Suppressor macrophage (primary cell): ENCODE measurements at regions not wholly inside any gene's neighbourhood (a gene's known extent, or its start where the extent isn't known, plus 50 kb on each side); places are given as distances from the start of the nearest gene placed in this dataset.
"Not testable (repeated sequence)": the region's sequence is repeated elsewhere in the genome, so short reads cannot be mapped to it uniquely, and the experiment has no call there.

Experiments used
- DNase-seq, 4 experiments: peaks; one replicate each; pipeline ENCODE4 v3.0.0-alpha.2; 2020 to 2022

DNA sequence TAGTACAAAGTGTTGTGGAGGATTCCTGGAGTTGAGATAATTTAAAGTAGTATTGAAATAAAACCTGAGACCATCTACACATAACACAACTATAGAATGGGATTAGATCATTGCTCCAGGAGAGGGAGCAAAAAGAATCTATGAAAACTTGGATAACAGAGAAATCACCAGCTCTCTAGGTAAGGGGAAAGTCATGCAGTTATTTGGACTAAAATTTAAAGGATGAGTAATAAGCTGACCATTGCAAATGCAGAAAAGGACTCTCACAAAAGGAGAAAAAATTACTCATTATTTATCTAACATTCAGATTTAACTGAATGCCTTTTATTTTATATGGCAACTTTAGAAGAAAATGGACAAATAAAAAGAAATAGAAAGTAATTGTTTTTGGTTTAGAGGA, 1399.8 kb upstream of the ACVR2A start:
- DNase-seq: no peak

DNA sequence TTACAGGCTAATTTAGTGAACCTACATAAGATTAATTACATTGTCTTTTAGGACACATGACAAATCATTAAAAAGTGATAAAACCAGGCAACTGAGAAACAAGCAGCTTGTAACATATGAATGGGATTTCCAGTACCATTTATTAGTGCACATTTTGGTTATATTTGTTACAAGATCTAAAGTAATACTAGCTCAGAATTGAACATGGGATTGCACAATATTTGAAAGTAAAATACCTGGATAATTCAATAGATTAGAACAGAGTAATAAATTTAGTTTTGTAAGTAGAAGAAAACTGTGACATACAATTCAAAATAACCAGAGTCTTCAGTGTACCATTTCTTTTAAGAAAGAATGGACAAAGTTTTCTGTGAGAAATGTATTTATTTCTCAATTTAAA, 1400.7 kb upstream of the ACVR2A start:
- DNase-seq: no peak

DNA sequence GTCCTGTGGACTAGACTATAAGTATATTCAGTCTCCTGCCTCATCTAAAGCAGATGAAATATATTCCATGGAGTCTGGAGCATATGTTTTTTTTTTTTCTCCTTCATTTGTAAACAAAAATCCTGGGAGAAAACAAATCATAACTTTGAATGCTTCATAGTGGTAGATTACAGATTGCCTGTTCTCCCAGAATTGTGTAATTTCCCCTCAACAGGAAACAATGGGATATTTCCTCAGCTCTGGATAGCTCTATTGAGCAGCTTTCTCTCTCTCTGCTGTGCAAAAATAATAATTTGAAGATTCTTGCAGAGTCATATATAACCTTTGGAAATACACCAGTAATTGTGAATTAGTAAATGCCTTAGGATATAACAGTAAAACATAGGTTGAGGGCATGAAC, 1406.6 kb upstream of the ACVR2A start:
- DNase-seq: no peak

DNA sequence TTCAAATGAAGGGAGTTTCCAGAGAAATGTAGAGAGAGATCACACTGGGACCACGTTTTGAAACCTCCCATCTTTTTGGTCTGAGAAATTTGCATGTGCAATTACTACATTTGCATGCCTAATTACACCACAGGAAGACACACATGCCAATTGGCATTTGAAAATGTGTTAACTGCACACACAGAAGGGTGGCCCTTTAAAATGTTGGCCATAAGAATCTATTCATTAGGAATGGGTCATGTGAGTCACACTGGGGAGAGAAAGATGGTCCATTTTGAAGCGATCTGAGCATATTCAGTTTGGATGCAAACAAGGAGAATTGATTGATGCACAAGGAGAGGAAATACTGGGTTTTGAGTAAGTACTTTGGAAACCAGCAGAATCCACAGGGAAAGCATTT, 1407.1 kb upstream of the ACVR2A start:
- DNase-seq: no peak

DNA sequence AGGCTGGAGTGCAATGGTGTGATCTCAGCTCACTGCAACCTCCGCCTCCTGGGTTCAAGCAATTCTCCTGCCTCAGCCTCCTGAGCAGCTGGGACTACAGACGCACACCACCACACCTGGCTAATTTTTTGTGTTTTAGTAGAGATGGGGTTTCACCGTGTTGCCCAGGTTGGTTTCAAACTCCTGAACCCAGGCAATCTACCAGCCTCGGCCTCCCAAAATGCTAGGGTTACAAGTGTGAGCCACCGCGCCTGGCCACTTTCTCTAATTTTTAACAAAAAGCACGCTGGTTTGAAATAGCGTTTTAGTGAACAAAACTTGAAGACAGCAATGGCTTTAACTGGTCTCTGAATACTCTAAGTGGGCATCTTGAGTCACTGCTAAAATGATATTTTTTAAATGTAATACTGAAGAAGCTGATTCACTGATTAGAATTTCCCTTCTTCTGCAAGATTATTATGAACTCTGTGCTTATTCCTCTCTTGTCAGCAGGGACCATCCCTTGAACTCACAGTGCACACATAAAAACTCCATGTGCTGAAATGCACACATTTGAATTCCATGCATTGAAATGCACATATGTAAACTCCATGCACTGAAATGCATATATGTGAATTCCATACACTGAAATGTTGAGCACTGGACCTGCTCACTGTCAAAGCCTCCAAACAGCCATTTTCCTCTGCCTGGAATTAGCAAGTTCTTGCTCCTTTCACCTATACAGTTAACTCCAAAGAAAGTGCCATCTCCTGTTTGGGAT, 1411.5 kb upstream of the ACVR2A start:
- no peak for DNase-seq

DNA sequence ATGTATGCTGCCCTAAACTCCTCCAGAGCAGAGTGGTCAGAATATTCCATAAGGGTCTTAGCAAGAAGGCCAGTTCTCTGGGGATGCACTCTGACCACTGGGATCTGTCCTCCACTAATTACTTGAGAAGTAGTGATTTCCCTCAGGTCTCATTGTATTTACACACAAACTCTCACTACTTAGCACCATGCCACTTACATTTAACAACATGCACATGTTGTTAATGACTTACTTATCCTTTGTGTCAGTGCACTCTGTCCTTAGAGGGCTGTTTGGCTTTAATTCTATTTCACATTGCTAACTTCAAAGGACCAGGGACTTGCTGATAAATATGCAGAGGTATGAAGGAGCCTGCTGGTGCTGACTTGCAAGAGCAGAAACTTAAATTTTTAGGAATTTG, 1415.5 kb upstream of the ACVR2A start:
- no peak for DNase-seq

DNA sequence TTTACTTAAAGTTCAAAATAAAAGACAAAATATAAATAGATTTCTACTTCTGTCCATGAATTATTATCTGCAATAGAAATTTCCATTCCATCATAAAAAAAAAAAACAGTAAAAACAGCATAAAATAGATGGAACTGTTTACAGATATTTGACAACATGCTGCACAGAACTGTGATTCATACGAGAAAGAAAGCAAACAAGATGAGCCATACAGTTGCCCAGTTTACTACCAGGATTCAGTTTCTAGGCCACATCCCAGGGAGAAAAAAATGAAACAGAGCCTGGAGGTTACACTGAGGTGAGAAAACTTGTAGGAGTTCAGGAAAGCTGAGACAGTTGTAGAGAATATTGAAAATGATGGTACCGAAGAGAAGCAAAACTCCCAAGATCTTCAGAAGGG, 1426.9 kb upstream of the ACVR2A start:
- DNase-seq: no peak

DNA sequence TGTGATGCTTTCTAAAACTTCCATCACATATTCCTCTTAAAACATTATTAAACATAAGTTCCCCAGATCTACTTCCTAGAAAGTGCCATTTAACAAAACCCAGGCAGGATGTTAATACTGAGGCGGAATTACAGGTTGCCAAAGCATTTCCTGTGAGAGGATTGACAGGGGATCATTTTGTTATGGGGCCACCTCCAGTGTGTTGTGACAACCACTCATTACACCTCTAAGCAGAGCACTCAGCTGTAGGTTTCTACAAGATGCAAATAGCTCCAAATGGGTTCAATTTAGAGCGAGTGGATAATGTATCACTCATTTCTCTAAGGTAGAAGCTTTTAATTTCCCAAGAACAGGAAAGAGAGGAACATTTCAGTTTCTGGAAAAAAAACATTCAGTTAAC, 1429.5 kb upstream of the ACVR2A start:
- no peak for DNase-seq

DNA sequence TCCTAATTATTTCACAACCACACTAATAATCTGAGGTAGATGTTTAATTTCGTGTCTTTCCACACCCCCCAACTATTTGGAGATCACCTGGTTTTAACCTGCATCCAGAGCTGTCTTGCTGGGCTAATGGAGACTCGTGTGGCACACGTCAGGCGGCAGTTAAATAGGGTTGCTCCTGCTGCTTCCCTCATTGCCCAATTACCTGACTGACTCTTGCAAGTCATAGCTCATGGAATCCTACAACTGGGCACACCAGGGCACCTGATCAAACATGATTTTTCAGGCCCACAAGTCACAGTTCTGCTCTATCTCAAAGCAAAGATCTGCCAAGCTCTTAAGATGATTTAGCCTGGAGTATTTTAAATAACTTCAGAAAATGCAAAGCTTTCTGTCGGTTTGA, 1430.4 kb upstream of the ACVR2A start:
- DNase-seq: no peak

DNA sequence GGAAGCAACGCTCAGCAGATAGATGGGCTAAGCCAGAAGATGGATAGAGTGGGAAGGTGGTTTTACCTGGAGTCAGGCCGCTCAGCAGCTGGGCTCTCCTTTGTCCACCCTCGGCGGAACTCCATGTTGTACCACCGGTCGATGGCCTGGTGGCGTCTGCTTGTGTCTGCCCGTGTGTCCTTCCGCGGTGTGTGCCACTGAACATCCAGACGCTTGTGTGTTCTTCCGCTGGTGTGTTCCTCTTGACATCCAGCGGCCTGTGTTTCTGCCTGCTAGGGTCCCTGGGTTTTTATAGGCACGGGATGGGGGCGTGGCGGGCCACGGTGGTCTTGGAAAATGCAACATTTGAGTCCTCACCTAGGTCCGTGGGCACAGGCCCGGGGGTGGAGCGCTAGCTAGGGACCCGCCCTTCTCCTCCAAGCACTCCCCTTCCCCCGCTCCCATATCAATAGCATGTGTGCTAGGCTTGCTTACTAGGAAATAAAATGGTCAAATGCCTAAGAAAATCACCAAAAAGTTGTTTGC, 1431.7 kb upstream of the ACVR2A start:
- no peak for DNase-seq

DNA sequence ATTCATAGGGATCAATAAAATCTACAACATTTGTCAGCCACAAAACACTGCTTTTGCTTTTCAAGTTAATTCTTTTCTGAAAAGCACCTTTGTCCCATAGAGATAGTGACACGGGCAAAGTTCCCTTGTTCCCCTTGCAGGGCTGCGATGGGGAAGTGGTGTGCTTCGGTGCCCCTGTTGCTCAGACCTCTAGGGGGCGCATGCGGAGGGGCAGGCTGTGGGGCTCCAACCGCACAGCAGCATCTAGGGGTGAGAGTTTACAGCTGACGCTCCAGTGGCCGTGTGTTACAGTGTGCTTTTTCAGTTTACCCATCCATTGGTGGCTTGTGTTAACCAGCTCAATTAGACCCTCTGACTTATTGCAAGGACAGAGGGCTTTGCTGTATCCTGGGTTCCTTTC, 1432.2 kb upstream of the ACVR2A start:
- DNase-seq: peak in 1 of 4 experiments; percentile 3

DNA sequence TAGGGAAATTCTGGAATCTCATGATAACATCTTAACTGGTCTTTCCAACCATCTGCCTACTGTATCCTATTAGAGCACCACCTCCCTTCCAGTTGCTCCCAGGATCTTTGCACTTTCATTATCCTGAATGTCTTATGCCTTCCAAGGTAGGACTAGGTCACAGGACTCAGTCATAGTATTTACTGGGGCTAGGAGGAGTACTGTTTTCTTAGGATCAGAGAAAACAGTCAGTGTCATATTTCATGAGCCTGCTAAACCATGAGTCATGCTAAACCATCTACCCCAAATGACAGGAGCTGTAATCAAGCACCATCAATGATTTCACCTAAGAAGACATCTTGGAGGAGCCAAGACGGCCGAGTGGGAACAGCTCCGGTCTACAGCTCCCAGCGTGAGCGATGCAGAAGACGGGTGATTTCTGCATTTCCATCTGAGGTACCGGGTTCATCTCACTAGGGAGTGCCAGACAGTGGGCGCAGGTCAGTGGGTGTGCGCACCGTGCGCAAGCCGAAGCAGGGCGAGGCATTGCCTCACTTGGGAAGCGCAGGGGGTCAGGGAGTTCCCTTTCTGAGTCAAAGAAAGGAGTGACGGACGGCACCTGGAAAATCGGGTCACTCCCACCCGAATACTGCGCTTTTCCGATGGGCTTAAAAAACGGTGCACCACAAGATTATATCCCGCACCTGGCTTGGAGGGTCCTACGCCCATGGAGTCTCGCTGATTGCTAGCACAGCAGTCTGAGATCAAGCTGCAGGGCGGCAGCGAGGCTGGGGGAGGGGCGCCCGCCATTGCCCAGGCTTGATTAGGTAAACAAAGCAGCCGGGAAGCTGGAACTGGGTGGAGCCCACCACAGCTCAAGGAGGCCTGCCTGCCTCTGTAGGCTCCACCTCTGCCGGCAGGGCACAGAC, 1439.2 kb upstream of the ACVR2A start:
- DNase-seq: not testable (repeated sequence)

DNA sequence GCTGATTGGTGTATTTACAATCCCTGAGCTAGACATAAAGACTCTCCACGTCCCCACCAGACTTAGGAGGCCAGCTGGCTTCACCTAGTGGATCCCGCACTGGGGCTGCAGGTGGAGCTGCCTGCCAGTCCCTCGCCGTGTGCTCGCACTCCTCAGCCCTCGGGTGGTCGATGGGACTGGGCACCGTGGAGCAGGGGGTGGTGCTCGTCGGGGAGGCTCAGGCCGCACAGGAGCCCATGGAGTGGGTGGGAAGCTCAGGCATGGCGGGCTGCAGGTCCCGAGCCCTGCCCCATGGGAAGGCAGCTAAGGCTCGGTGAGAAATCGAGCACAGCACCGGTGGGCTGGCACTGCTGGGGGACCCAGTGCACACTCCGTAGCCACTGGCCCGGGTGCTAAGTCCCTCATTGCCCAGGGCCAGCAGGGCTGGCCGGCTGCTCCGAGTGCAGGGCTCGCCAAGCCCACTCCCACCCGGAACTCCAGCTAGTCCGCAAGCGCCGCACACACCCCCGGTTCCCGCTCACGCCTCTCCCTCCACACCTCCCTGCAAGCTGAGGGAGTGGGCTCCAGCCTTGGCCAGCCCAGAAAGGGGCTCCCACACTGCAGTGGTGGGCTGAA, 1441.2 kb upstream of the ACVR2A start:
- DNase-seq: not testable (repeated sequence)

DNA sequence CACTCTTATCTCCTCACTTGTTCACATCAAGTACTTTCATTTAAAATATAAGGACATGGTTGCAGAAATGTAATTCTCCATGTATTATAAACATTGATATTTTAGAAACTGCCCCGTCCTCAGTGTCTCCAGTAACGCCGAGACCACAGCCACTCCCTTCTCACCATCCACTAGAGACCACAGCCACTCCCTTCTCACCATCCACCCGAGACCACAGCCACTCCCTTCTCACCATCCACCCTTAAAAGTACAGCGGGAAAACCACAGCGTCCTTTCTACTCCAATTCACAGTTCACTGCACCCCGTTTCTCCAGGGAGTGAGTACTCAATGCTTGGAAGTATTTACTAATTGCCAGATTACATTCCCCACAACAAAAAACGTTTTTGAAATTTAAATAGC, 1452.2 kb upstream of the ACVR2A start:
- no peak for DNase-seq

DNA sequence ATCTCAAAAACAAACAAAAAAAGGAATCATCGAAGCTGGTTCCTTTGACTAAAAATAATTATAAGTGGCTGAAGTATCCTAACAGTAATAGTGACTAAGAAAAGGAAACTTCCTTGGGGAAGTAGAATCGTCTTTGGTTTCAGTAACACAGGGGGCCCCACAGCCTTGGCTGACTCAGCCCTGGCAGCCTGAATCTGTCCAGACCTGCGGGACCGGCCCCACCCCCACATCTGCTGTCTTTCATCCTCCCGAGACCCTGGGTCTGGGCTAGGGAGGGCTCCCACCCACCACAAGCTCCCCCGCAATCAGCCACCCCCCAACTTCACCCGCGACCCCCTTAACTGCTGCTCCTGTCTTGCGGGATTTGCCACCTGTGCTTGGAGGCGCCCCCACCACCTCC, 1452.6 kb upstream of the ACVR2A start:
- peak in 2 of 4 experiments; percentile 9 to 22 for DNase-seq

DNA sequence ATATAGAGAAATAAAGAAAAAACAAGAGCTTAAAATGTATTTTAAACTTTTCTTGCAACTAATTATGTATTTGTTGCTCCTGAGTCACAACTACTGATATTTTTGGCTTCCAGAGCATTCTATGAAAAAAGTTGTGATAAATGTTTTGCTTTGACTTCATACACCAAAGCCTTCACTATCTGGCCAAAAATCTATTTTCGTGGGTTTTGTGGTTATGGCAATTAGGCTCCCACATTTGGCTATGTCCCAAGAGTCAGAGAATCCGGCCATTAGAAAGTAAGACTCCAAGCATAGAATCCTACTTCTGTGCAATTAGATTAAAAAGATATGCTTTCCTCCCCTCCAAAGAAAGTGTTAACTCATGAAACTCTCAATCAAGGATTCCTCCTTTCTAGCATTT, 1456.1 kb upstream of the ACVR2A start:
- DNase-seq: no peak

DNA sequence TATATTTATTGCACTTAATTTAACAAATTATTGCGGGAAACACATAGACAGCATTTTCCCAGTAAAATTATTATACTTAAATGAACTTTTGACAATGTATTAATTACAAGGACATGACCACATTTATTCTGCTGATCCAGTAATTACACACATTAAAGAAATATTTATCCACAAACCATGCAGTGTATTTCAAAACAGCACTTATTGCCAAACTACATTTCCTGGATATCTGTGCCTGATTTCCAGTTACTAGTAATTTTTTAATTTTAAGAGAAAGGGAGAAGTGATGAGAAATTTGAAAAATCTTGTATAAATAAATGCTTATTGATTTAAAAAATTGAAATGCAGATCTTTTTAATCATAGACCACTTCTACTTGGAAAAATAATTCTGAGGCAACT, 1458.7 kb upstream of the ACVR2A start:
- no peak for DNase-seq

DNA sequence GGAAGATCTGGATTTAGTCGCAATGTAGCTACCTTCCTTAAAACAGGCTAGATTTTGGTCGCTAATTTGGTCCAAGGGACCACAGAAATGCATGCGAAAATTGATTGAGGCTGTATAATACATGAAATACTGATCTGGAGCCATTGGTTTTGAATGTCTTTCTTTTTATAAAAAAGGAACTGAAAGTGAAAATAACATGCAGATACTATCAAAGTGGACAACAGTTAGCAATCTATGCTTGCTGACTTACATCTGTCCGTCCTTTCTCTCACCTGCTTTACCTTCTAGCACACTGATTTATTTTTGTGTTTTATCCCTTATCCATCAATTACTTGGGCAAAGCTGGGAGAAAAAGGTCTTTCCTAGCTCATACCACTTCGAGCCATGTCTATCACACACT, 1459.8 kb upstream of the ACVR2A start:
- peak in 1 of 4 experiments; percentile 9 for DNase-seq

DNA sequence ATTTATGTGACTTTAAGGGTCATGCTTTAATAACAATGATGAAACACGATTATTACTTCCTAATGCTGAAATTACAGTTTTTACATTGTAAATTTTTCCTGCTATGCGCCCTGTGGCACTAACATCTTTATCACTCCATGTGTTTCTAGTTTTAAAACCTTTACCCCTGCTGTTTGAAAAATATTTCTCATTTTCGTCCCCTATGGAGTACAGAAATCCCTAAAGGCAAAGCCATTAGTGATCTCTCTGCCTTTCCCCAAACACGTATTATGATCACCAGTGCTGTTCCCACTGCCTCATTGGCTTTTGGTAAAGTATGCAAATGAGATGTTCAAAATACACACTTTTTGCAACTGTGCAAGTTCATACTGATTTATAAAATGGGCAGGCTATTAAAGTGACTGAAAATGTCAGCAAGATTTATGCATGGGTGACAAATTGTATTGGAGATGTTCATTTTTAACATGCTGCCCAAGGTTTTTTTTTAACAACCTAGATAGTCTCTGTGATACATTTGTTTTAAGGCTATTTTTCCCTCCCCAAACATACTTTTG, 1468.2 kb upstream of the ACVR2A start:
- no peak for DNase-seq

DNA sequence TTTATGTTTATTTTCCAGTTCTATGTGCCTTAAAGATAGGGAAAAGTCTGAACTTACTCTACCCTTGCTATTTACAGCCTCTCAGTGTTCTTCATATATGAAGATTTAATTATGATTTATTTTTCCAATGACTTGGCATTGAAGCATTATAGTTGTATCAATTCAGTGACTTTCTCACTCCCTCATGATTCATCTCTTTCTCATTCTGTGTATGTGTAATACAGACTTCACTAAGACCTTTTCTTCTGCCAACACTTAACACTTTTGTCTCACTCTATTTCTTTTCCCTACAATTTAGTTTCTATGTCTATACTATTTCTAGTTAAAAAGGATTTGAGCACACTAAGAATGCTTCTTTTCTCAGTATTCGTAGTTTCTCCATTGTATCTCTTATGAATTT, 1470.3 kb upstream of the ACVR2A start:
- no peak for DNase-seq

DNA sequence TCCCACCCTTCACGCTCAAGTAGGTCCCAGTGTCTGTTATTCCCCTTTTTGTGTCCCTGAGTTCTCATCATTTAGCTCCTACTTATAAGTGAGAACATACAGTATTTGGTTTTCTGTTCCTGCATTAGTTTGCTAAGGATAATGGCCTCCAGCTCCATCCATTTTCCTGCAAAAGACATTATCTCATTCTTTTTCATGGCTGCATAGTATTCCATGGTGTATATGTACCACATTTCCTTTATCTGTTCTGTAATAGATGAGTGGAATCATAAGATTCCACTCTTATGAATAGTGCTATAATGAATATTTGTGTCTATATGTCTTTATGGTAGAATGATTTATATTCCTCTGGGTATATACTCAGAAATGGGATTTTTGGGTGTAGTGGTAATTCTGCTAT, 1473.5 kb upstream of the ACVR2A start:
- DNase-seq: not testable (repeated sequence)

DNA sequence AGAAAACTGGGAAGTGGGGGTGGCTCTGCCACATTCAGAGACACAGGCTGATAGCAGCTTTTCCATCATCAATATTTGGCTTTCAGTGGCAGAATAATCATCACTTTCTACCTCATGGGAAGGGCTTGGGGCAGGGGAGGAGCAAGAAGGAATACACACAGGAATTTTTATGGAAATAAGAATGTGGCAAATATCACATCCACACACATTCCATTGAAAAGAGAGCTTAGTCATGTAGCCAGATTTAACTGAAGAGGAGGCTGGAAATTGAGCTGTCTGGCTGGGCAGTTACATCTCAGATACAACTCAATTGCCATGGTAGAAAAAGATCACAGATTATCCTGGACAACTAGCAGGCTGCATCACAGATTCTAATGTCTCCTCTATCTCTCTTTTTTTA, 1474.0 kb upstream of the ACVR2A start:
- DNase-seq: no peak

DNA sequence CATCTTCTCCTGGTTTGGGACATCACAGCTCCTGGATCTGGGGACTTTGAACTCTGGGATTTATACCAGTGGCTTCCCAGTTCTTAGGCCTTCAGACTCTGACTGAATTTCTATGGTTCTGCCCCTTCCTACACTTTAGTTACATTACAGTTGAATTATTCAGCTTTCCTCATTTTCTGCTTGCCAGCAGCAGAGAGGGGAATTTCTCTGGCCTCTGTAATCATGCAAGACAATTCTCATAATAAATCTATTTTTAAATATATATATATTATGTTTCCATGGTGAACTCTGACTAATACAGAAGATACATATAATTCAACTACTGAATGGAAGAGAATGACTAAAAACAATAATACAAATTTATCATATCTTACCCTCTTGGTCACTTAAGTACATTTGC, 1478.6 kb upstream of the ACVR2A start:
- no peak for DNase-seq
